GM23338 (cell line): ENCODE measurements at regions not wholly inside any gene's neighbourhood (a gene's known extent, or its start where the extent isn't known, plus 50 kb on each side); places are given as distances from the start of the nearest gene placed in this dataset.

Source experiments
- ATAC-seq: fragments of 200-7000 bp; cut with Tn5 transposase; 3 replicates; pipeline ENCODE4 v1.9.1; 2020
- DNase-seq: peaks from one replicate; pipeline ENCODE4 v3.0.0-alpha.2; 2015; ENCODE audit warnings: low spot score
- H2AFZ ChIP-seq: fragments of 200-600 bp; sonication (generic); 2 replicates; pipeline ENCODE4 v1.8.0; 2016; ENCODE audit warnings: antibody characterized with exemption, mild to moderate bottlenecking, moderate library complexity
- H3F3A ChIP-seq: fragments of 200-600 bp; sonication (generic); replicated peaks from 2 replicates; pipeline ENCODE4 v1.8.0; 2017; ENCODE audit warnings: antibody characterized with exemption, mixed run types, low read depth
- H3K27ac ChIP-seq: fragments of 200-600 bp; sonication (generic); 2 replicates; pipeline ENCODE4 v1.6.1; 2016; ENCODE audit warnings: low read depth
- H3K27me3 ChIP-seq: fragments of 200-600 bp; sonication (generic); 2 replicates; pipeline ENCODE4 v1.8.0; 2016; ENCODE audit warnings: mild to moderate bottlenecking, mixed run types, moderate library complexity; ENCODE audit not compliant: insufficient read depth
- H3K36me3 ChIP-seq: fragments of 200-600 bp; sonication (generic); 2 replicates; pipeline ENCODE4 v1.8.0; 2016; ENCODE audit warnings: mild to moderate bottlenecking; ENCODE audit not compliant: insufficient read depth
- H3K4me1 ChIP-seq: fragments of 200-600 bp; sonication (generic); 2 replicates; pipeline ENCODE4 v1.8.0; 2016; ENCODE audit warnings: mild to moderate bottlenecking, moderate library complexity; ENCODE audit not compliant: insufficient read depth
- H3K4me2 ChIP-seq: fragments of 200-600 bp; sonication (generic); 2 replicates; pipeline ENCODE4 v1.7.1; 2017; ENCODE audit warnings: mixed run types
- H3K4me3 ChIP-seq: fragments of 200-600 bp; sonication (generic); 2 replicates; pipeline ENCODE4 v1.6.1; 2016; ENCODE audit warnings: mixed run types
- H3K79me2 ChIP-seq: fragments of 200-600 bp; sonication (generic); replicated peaks from 2 replicates; pipeline ENCODE4 v1.8.0; 2017; ENCODE audit warnings: mild to moderate bottlenecking; ENCODE audit not compliant: insufficient read depth
- H3K9me2 ChIP-seq: fragments of 200-600 bp; sonication (generic); 2 replicates; pipeline ENCODE4 v1.8.0; 2017; ENCODE audit not compliant: insufficient read depth
- H4K20me1 ChIP-seq: fragments of 200-600 bp; sonication (generic); replicated peaks from 2 replicates; pipeline ENCODE4 v1.8.0; 2017; ENCODE audit warnings: mild to moderate bottlenecking; ENCODE audit not compliant: insufficient read depth
- H3K27ac Mint-ChIP-seq: 2 replicates; pipeline ENCODE4 v1.8.0; 2020; ENCODE audit warnings: inconsistent platforms, mild to moderate bottlenecking, moderate library complexity, mixed read lengths
- H3K27me3 Mint-ChIP-seq: 3 replicates; pipeline ENCODE4 v1.8.0; 2022; ENCODE audit warnings: low read depth, mild to moderate bottlenecking, moderate library complexity, mixed read lengths, inconsistent platforms; ENCODE audit not compliant: insufficient read depth, poor library complexity
- H3K36me3 Mint-ChIP-seq: 3 replicates; pipeline ENCODE4 v1.8.0; 2021; ENCODE audit warnings: low read depth, mild to moderate bottlenecking, inconsistent platforms, moderate library complexity, mixed read lengths
- H3K4me1 Mint-ChIP-seq: 3 replicates; pipeline ENCODE4 v1.8.0; 2020; ENCODE audit warnings: mild to moderate bottlenecking, inconsistent platforms, mixed read lengths
- H3K4me3 Mint-ChIP-seq: 3 replicates; pipeline ENCODE4 v1.8.0; 2021; ENCODE audit warnings: moderate library complexity, mild to moderate bottlenecking, inconsistent platforms, mixed read lengths
- H3K9me3 Mint-ChIP-seq: 3 replicates; pipeline ENCODE4 v1.8.0; 2020; ENCODE audit warnings: moderate library complexity, mild to moderate bottlenecking, inconsistent platforms, mixed read lengths
- CREB1 ChIP-seq: fragments of 250-450 bp; sonication (Bioruptor Pico); IDR thresholded peaks from 2 replicates; pipeline ENCODE4 v1.5.0; 2020; ENCODE audit warnings: low read depth, mild to moderate bottlenecking, moderate library complexity
- EZH2 ChIP-seq: fragments of 200-600 bp; sonication (generic); IDR thresholded peaks from one replicate; pipeline ENCODE4 v1.8.0; 2017; ENCODE audit warnings: antibody characterized with exemption, mild to moderate bottlenecking, low read depth; ENCODE audit not compliant: unreplicated experiment
- EZH2phosphoT487 ChIP-seq: fragments of 200-600 bp; sonication (generic); IDR thresholded peaks from one replicate; pipeline ENCODE4 v1.8.1; 2018; ENCODE audit warnings: antibody characterized with exemption; ENCODE audit not compliant: unreplicated experiment
- JUNB ChIP-seq: IDR thresholded peaks from one replicate; pipeline ENCODE4 v1.6.1; 2016; ENCODE audit warnings: antibody characterized with exemption; ENCODE audit not compliant: unreplicated experiment
- NANOG ChIP-seq: IDR thresholded peaks from 2 replicates; pipeline ENCODE4 v1.6.1; 2016; ENCODE audit warnings: antibody characterized with exemption, borderline replicate concordance
- POLR2AphosphoS5 ChIP-seq: IDR thresholded peaks from 2 replicates; pipeline ENCODE4 v1.6.1; 2016; ENCODE audit warnings: antibody characterized with exemption, low read depth
- STAT1 ChIP-seq: IDR thresholded peaks from one replicate; pipeline ENCODE4 v1.6.1; 2016; ENCODE audit warnings: antibody characterized with exemption; ENCODE audit not compliant: unreplicated experiment
- ZNF114 ChIP-seq: fragments of 250-450 bp; sonication (Bioruptor Pico); IDR thresholded peaks from 2 replicates; pipeline ENCODE4 v1.5.0; 2020; ENCODE audit warnings: mild to moderate bottlenecking, moderate library complexity
- ZNF331 ChIP-seq: fragments of 250-450 bp; sonication (Bioruptor Pico); IDR thresholded peaks from 2 replicates; pipeline ENCODE4 v1.5.0; 2020; ENCODE audit warnings: low read depth, mild to moderate bottlenecking, moderate library complexity
- TF ChIP-seq, protein P1 (sequence below), 2 experiments: fragments of 200-600 bp in 1 of 2; sonication (generic) in 1 of 2; conservative IDR thresholded peaks; 2 replicates each; pipeline versions ENCODE4 v1.5.1 to v1.6.1; 2016 to 2017; ENCODE audit warnings: antibody characterized with exemption in 2 of 2, low read depth in 2 of 2, mild to moderate bottlenecking in 2 of 2, moderate library complexity in 1 of 2
- TF ChIP-seq, protein P2 (sequence below): IDR thresholded peaks from 2 replicates; pipeline ENCODE4 v1.6.1; 2016; ENCODE audit warnings: antibody characterized with exemption
- TF ChIP-seq, protein P3 (sequence below): IDR thresholded peaks from one replicate; pipeline ENCODE4 v1.6.1; 2018; ENCODE audit warnings: antibody characterized with exemption; ENCODE audit not compliant: unreplicated experiment
- TF ChIP-seq, protein P4 (sequence below): fragments of 250-450 bp; sonication (Bioruptor Pico); IDR thresholded peaks from 2 replicates; pipeline ENCODE4 v1.5.0; 2020; ENCODE audit warnings: mild to moderate bottlenecking, moderate library complexity

DNA sequence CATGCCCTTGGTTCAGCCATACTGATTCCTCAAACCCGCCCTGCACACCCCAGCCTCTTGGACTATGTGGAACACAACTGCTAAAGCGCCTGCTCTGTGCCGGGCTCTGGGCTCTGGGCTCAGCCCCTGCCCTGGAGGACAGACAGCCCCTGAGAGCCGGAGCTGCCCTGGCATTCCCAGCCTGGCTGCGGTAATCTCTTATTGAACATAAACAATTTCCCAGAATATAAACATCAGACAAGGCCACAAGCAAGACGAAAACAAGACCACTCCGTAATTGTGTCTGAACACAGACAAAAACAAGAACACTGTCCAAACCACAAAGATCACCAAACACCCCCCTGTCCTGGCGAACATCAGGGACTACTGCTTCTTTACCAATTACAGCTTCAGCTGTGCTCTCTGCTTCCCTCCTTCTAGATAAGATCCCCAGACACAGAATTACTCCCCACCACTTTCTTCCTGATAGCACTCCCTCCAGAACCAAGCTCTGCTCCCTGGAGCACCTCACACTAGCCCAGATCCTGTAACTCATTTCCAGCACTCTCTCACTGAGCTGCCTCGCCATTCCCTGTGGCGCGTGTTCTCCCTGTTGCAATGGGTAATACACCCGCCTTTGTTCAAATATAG lies 57.1 kb upstream of the TLE3 start:
- DNase-seq (no peak), ATAC-seq (peak; percentile 23)
- Histone ChIP-seq H3K9me2 (no peaks in the 10 kb centered on the region), H3K4me1 (0 out of 2 replicates have a peak, but pooled peaks cover 8% of the 10 kb centered on the region), H3K27me3 (no peaks in the 10 kb centered on the region), H3K79me2 (no peaks in the 10 kb centered on the region), H3K4me3 (no peak overlapping the region), H3F3A (no peaks in the 10 kb centered on the region), H4K20me1 (no peaks in the 10 kb centered on the region), H3K27ac (no peak overlapping the region), H3K36me3 (no peaks in the 10 kb centered on the region), H3K4me2 (no peak overlapping the region), H2AFZ (0 out of 2 replicates have a peak overlapping the region, but pooled peaks have one; percentile 90)
- Mint-ChIP-seq H3K9me3 (no peaks in the 10 kb centered on the region; the same call in 2 of the 3 replicates), H3K36me3 (no peaks in the 10 kb centered on the region), H3K27ac (no peak overlapping the region), H3K4me3 (no peak overlapping the region), H3K27me3 (peaks cover 10% of the 10 kb centered on the region), H3K4me1 (peaks cover 19% of the 10 kb centered on the region)
- TF ChIP-seq, protein P1, sequence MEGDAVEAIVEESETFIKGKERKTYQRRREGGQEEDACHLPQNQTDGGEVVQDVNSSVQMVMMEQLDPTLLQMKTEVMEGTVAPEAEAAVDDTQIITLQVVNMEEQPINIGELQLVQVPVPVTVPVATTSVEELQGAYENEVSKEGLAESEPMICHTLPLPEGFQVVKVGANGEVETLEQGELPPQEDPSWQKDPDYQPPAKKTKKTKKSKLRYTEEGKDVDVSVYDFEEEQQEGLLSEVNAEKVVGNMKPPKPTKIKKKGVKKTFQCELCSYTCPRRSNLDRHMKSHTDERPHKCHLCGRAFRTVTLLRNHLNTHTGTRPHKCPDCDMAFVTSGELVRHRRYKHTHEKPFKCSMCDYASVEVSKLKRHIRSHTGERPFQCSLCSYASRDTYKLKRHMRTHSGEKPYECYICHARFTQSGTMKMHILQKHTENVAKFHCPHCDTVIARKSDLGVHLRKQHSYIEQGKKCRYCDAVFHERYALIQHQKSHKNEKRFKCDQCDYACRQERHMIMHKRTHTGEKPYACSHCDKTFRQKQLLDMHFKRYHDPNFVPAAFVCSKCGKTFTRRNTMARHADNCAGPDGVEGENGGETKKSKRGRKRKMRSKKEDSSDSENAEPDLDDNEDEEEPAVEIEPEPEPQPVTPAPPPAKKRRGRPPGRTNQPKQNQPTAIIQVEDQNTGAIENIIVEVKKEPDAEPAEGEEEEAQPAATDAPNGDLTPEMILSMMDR (conservative IDR thresholded peaks at IDR 0.05; ENCODE audit: low read depth in 2 of 2) = no peak
- TF ChIP-seq, protein P2, sequence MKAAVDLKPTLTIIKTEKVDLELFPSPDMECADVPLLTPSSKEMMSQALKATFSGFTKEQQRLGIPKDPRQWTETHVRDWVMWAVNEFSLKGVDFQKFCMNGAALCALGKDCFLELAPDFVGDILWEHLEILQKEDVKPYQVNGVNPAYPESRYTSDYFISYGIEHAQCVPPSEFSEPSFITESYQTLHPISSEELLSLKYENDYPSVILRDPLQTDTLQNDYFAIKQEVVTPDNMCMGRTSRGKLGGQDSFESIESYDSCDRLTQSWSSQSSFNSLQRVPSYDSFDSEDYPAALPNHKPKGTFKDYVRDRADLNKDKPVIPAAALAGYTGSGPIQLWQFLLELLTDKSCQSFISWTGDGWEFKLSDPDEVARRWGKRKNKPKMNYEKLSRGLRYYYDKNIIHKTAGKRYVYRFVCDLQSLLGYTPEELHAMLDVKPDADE = no peak
- TF ChIP-seq POLR2AphosphoS5 (no peak), ZNF331 (CRISPR knock-in tag) (no peak), EZH2 (no peak), NANOG (no peak), CREB1 (CRISPR knock-in tag) (no peak), ZNF114 (CRISPR knock-in tag) (no peak), JUNB (no peak), EZH2phosphoT487 (no peak), STAT1 (no peak)
- TF ChIP-seq, protein P3, sequence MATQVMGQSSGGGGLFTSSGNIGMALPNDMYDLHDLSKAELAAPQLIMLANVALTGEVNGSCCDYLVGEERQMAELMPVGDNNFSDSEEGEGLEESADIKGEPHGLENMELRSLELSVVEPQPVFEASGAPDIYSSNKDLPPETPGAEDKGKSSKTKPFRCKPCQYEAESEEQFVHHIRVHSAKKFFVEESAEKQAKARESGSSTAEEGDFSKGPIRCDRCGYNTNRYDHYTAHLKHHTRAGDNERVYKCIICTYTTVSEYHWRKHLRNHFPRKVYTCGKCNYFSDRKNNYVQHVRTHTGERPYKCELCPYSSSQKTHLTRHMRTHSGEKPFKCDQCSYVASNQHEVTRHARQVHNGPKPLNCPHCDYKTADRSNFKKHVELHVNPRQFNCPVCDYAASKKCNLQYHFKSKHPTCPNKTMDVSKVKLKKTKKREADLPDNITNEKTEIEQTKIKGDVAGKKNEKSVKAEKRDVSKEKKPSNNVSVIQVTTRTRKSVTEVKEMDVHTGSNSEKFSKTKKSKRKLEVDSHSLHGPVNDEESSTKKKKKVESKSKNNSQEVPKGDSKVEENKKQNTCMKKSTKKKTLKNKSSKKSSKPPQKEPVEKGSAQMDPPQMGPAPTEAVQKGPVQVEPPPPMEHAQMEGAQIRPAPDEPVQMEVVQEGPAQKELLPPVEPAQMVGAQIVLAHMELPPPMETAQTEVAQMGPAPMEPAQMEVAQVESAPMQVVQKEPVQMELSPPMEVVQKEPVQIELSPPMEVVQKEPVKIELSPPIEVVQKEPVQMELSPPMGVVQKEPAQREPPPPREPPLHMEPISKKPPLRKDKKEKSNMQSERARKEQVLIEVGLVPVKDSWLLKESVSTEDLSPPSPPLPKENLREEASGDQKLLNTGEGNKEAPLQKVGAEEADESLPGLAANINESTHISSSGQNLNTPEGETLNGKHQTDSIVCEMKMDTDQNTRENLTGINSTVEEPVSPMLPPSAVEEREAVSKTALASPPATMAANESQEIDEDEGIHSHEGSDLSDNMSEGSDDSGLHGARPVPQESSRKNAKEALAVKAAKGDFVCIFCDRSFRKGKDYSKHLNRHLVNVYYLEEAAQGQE = no peak
- TF ChIP-seq, protein P4, sequence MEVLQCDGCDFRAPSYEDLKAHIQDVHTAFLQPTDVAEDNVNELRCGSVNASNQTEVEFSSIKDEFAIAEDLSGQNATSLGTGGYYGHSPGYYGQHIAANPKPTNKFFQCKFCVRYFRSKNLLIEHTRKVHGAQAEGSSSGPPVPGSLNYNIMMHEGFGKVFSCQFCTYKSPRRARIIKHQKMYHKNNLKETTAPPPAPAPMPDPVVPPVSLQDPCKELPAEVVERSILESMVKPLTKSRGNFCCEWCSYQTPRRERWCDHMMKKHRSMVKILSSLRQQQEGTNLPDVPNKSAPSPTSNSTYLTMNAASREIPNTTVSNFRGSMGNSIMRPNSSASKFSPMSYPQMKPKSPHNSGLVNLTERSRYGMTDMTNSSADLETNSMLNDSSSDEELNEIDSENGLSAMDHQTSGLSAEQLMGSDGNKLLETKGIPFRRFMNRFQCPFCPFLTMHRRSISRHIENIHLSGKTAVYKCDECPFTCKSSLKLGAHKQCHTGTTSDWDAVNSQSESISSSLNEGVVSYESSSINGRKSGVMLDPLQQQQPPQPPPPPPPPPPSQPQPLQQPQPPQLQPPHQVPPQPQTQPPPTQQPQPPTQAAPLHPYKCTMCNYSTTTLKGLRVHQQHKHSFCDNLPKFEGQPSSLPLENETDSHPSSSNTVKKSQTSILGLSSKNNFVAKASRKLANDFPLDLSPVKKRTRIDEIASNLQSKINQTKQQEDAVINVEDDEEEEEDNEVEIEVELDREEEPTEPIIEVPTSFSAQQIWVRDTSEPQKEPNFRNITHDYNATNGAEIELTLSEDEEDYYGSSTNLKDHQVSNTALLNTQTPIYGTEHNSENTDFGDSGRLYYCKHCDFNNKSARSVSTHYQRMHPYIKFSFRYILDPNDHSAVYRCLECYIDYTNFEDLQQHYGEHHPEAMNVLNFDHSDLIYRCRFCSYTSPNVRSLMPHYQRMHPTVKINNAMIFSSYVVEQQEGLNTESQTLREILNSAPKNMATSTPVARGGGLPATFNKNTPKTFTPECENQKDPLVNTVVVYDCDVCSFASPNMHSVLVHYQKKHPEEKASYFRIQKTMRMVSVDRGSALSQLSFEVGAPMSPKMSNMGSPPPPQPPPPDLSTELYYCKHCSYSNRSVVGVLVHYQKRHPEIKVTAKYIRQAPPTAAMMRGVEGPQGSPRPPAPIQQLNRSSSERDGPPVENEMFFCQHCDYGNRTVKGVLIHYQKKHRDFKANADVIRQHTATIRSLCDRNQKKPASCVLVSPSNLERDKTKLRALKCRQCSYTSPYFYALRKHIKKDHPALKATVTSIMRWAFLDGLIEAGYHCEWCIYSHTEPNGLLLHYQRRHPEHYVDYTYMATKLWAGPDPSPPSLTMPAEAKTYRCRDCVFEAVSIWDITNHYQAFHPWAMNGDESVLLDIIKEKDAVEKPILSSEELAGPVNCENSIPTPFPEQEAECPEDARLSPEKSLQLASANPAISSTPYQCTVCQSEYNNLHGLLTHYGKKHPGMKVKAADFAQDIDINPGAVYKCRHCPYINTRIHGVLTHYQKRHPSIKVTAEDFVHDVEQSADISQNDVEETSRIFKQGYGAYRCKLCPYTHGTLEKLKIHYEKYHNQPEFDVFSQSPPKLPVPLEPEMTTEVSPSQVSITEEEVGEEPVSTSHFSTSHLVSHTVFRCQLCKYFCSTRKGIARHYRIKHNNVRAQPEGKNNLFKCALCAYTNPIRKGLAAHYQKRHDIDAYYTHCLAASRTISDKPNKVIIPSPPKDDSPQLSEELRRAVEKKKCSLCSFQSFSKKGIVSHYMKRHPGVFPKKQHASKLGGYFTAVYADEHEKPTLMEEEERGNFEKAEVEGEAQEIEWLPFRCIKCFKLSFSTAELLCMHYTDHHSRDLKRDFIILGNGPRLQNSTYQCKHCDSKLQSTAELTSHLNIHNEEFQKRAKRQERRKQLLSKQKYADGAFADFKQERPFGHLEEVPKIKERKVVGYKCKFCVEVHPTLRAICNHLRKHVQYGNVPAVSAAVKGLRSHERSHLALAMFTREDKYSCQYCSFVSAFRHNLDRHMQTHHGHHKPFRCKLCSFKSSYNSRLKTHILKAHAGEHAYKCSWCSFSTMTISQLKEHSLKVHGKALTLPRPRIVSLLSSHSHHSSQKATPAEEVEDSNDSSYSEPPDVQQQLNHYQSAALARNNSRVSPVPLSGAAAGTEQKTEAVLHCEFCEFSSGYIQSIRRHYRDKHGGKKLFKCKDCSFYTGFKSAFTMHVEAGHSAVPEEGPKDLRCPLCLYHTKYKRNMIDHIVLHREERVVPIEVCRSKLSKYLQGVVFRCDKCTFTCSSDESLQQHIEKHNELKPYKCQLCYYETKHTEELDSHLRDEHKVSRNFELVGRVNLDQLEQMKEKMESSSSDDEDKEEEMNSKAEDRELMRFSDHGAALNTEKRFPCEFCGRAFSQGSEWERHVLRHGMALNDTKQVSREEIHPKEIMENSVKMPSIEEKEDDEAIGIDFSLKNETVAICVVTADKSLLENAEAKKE (CRISPR knock-in tag) = no peak
